ENCODE measurements at regions not wholly inside any gene's neighbourhood (a gene's known extent, or its start where the extent isn't known, plus 50 kb on each side); places are given as distances from the start of the nearest gene placed in this dataset.

DNA sequence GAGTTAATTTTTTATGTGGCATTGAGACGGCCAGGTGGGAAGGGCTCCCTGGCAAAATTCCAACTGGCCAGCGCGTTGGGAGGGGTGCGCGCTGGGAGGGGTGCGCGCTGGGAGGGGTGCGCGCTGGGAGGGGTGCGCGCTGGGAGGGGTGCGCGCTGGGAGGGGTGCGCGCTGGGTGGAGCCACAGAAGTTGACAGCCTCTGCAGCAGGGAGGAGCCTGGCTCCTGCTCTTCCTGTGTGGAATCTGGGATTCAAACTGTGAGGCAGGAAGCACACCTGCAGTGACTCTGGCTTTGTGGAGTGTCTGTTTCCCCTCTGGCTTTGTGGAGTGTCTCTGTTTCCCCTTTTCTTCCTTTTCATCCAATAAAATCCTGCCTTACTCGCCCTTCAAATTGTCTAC lies 147.9 kb upstream of the CBLN2 start:
- DNase-seq (ENCODE audit: low read depth in 2 of 2), result no peak

DNA sequence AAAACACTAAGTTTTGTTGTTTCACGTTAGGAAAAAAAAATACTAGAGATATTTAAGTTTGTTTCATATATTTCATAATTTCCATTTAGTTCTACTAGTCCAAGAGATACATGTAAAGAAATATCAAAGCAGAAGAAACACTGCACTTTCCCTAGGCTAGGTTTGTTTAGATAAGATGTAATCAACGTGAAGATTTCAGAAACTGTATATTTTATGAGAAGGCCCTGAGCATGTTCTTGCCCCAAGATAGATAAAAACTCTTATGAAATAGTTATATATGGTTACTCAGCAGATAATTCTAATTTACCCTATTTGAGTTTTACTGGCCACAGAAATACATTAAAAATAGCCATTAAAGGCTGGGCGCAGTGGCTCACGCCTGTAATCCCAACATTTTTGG lies 143.6 kb upstream of the CBLN2 start:
- no peak for DNase-seq (ENCODE audit: low read depth in 2 of 2)

DNA sequence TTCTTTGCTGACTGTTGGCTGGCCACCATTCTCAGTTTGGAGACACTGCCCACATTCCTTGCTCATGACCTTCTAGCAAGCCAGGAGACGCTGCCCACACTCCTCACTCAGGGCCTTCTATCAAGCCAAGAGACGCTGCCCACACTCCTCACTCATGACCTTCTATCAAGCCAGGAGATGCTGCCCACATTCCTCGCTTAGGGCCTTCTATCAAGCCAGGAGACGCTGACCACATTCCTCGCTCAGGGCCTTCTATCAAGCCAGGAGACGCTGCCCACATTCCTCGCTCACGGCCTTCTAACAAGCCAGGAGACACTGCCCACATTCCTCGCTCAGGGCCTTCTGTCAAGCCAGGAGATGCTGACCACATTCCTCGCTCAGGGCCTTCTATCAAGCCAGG lies 131.3 kb upstream of the CBLN2 start:
- DNase-seq (ENCODE audit: low read depth in 2 of 2), result no peak

DNA sequence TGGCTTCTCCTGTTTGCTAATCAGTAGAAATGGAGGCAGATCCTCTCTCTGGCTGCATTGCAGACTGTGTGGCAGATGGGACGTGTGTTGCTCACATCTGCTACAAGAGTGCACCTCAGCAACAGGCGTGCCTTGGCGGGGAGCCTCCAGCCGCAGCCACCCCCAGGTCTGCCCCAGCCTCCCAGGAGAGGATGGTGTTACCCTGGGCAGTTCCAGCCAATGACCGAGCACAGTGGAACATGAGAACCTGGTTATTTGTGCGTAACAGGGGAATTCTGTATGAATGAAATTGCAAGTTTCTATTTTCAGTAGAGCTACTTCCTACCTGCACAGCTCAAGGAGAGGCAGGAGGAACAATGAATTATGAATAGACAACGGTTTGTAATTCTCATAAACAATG lies 130.6 kb upstream of the CBLN2 start:
- DNase-seq (ENCODE audit: low read depth in 2 of 2), result no peak

DNA sequence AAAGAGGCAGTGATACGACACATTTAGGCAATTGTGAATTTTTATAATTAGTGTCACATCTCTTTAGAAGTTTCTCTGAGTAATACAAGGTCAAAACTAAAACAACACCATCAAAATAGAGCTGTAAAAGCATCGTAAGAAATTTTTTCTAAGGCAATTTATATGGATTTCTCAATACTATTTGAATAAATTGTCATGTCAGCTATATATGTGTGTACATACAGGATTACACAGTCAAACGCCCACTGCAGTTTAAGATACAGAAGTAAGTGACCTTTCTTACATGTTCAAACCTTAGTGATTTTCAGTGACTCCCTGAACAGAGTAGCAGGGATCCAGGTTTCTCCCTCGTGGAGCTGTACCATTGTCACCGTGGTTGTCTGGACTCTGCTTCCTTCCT lies 129.1 kb upstream of the CBLN2 start:
- no peak for DNase-seq (ENCODE audit: low read depth in 2 of 2)

DNA sequence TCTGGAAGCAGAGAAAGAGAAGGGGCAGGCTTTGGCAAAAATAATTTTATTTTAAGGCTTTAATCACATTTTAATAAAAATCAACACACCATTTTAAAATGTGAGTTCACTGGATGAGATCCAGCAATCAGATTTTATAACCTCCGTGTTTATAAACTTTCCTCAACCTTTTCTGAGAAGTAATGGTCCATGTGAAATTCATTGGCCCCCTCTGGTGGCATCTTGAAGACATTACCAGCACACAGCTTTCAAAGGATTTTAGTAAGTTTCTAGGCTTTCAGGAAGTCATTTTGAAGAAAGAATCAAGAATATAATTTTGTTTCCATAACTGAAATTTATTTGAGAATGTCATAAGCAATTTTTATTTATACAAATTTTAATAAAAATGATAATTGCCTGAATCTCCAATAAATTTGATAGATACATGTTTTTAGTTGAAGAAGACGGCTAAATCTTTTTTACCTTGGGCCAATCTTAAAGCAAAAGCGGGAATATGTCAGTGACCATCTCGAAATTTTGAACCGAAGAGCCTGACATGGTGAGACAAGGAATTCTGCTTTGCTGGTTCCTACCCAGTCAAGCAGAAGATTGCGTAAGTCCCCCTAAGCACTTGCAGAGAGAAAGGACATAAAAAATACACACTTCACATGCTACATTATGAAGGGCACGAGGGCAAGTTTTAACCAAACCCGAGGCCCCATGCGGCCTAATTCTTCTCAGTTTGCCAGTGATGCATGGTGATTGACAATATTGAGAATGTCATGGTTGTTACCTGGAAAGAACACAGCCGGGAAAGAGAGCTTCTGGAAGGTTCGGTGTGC lies 128.4 kb upstream of the CBLN2 start:
- DNase-seq (ENCODE audit: low read depth in 2 of 2), result no peak

DNA sequence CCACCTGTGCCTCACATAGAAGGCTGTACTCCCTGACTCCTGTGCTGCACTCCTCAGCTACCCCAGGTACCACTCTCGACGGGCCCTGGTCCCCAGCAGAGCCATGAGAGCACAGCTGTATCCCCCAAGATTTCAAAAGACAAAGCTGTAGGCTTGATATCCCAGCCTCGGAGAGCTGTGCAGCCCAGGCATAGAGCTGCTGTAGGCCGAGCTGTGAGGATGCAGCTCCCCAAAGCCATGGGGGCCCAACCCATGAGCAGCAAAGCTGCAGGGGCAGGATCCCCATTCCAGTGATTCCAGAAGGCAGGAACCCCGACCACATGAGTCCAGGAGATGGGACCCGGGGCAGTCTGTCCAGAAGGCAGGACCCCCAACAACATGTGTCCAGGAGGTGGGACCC lies 123.8 kb upstream of the CBLN2 start:
- DNase-seq (ENCODE audit: low read depth in 2 of 2), result no peak

DNA sequence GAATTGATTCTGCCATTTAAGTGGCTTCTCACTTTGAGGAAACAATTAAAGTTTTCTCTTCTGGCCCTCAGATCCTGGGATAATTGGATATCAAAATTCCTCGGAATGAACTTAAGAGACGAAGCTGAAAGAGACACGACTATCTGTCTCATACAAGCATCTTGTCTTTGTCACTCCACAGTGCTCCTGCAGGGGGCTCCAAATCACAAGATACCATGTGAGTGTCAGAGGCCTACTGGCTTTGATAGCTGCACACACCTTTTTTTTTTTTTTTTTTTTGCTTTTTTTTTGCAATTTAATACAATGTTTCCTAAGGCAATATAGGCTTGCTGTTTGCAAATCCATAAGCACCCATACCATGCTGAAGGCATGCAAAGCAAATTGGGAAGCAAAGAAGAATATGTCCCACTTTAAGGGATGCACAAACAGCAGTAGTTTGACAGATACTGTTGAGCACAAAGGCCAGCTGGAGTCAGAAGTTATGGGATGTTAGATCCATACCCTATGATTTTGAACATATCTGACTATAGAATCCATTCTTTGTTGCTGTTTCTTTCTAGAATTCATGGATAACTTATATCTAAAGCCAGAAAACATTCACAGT lies 109.0 kb upstream of the CBLN2 start:
- peak in 1 of 2 donors; percentile 2 for DNase-seq (ENCODE audit: low read depth in 2 of 2)

DNA sequence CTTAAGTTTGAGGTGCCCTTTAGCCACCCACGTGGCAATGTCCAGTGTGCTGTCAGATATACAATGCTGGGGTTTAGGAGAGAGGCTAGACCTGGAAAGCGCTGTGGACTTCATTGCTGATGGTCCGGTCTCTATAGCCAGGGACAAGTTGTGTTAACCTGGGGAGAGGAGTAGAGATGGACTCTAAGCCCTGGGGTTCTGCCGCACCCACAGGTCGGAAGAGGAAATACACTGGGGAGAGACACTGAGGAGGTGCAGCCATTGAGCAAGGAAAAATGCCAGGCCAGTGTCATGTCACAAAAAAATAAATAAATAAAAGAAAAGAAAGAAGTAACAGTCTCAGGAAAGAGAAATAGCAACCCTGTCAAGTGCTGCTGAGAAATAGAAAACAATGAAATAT lies 106.9 kb upstream of the CBLN2 start:
- no peak for DNase-seq (ENCODE audit: low read depth in 2 of 2)

DNA sequence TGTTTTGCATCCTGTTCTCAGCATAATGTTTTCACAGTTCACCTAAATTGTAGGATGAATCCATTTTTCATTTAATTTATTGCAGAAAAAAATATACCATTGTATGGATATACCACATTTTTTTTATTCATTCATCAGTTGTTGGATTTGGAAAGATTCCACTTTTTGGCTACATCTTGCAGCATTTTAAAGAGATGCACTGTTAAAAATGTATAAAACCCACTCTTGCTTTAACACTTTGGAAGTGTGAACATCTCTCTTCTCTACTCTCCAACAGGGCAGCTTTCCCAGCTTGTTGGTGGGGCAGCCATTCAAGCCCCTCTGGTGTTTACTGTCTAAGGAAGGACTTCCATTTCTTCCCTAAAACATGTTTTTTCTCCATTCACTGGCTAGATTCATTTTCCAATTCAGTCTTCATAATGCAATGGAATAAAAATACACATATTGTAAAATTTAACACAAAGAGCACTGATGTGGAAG lies 104.4 kb upstream of the CBLN2 start:
- no peak for DNase-seq (ENCODE audit: low read depth in 2 of 2)

DNA sequence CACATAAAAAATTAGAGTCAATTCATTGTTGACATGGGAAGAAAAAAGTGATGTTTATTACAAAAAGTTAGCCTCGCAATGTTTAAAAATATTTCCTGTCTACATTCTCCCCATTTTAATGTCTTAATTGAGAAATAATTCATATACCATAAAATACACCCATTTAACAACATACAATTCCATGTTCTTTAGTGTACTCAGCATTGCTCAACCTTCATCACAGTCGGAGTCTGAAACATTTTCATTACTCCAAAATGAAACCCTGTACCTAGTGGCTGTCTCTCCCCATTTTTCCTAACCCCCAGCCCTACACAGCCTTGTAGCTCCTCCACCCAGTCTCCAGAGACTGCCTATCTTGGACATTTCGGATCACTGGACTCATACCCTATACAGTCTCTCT lies 103.9 kb upstream of the CBLN2 start:
- DNase-seq (ENCODE audit: low read depth in 2 of 2), result no peak

DNA sequence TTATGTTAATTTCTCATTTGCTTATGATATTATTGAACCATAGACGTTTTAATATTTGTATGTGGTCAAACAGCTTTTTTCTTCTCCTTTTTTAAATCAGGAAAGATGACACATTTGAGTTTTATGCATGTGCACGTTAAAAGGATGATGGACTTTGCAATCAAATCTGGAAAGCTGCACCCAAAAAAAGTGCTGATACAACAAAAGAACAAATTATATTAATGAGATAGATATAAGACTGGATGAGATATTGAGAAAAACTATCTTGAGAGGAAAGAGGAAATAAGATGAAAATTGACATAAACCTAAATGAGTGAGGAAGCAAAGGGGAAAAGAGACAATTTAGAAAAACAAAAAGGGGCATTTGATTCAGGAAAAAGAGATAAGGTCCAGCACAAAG lies 96.4 kb upstream of the CBLN2 start:
- no peak for DNase-seq (ENCODE audit: low read depth in 2 of 2)

DNA sequence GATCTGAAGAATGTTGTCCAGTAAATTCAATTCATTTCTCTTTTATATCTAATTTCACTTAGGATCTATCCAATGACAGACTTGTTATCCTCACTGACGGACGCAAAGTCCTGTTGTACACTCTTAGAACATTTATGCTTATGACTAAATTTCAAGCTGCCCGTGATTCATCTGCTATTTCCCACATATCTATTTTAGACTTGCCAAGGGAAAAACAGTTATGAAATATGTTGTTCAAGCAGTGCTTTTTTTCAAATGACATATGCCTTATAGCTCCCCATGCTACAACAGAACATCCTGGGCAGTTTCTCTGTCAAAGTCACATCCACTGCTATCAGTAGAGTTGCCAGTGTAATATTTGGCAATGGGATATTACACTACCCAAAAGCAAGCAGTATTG lies 94.2 kb upstream of the CBLN2 start:
- DNase-seq (ENCODE audit: low read depth in 2 of 2), result no peak

DNA sequence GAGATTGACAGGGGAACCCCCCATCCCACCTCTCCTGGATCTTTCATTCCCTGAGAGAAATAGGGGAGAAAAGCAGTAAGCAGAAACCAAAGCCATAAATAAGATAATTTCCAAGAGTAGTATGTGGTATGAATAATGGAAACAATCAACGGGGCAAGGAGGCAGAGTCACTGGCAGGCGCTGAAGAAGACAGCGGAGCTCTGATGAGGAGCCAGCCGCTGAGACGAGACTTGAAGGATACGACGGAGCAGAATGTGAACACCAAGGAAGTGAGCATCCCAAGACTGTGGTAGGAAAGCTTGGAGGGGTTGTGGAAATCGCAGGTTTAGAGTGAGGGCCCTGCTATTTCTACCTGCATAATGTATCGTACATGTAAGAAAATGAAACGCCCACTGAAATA lies 93.6 kb upstream of the CBLN2 start:
- DNase-seq (ENCODE audit: low read depth in 2 of 2), result no peak

DNA sequence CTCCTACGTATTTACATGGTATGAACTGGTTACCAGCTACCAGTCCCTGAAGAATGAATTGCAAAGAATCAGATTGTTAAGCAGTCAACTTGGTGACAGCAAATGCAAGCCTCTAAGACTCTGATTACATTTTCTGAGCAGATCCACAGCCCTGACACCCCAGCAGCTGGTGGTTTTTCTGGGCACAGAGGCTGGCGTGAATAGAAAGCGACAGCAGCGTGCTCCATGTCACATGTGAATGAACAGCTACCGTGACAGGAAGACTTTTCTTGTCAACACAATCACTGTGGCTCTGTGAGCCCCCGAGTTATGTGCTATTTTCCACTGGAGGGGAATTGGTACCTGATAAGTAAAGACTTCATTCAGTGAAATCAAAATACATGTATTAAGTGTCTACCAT lies 93.2 kb upstream of the CBLN2 start:
- DNase-seq (ENCODE audit: low read depth in 2 of 2), result no peak

DNA sequence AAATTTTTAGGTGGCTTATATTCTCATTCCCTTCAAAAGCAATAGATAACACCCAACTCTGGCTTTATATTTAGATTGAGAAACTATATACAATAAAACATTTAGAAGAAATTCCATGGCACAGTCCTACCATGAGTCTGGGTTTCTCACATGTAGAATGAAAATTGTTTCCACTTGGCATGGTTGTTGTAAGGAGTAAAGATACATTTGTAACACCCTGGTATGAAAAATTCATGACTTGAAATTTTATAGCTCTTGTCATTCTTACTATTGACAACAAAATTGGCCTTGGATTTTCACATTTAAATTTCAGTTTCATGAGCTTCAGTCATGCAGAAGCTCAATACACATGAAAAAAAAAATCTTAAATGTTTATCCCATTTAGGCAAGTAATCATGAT lies 92.5 kb upstream of the CBLN2 start:
- no peak for DNase-seq (ENCODE audit: low read depth in 2 of 2)

DNA sequence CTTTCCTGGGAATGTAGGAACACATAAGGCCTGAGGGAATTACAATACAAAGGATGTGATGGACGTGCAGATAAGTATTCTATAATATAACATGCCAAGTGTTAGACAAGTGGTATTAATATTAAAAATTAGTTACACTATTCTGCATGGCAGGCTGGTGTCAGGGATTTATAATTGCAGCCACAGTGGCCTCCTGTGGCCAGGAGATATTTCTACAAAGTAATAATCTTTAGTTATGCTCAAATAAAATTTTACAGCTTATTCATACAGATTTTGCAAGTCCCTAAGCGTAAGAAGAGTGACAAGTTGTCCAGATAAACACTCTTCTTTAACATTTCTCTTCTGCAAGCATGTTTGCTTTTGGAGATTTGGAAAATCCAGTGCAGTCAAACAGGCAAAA lies 90.4 kb upstream of the CBLN2 start:
- no peak for DNase-seq (ENCODE audit: low read depth in 2 of 2)

DNA sequence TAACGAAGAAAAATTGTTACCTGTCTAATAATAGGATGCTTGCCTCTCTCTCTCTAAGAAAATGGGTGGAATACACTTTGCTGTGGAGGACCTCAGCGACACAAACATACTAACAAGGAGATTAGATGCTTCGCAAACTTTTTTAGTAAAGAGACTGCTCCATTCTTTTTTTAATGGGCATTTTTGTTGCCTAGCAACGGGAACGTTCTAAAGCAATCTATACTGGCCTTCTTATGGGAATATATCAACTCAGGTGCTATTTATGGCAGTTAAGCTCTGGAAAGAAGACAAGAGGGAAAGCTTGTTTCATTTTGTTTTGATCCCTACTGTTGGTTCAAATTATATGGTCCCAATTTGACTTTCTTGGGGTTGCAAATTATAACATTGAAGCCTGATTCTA lies 86.8 kb upstream of the CBLN2 start:
- no peak for DNase-seq (ENCODE audit: low read depth in 2 of 2)

DNA sequence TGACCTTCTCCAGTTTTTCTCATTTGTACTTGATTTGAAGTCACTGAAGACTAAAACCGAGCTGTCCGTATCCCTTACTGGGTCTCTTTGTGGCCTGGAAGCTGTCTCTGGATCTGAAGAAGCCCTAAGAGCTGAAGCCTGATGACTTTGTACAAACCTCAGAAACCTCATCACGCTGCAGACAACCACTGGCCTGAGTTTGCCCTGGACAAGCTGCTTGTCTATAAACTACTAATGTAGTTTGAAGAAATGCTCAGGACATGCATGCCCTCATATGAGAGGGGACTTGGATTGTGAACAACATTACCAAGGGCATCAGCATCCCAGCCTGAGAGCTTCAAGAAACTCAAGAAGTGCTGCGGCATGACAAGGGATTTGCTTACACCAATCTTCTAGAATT lies 79.3 kb upstream of the CBLN2 start:
- no peak for DNase-seq (ENCODE audit: low read depth in 2 of 2)

DNA sequence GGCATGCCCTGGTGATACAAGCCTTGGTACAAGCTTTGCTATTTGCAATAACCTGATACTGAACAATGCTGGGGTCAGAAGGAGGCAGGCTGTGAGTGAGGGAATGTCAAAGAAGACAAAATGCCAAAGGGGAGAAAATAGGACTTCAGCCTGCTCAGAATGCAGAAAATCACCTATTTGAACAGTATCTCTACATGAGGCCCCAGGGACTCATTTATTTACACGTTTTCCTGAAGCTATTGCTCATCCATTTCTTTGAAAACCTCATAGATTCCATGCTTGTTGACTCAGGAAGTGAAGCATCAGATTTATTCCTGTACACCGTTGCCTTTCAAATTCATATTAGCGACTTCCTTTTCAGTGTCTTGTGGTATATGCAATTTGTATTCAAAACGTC lies 69.4 kb upstream of the CBLN2 start:
- DNase-seq (ENCODE audit: low read depth in 2 of 2), result no peak

DNA sequence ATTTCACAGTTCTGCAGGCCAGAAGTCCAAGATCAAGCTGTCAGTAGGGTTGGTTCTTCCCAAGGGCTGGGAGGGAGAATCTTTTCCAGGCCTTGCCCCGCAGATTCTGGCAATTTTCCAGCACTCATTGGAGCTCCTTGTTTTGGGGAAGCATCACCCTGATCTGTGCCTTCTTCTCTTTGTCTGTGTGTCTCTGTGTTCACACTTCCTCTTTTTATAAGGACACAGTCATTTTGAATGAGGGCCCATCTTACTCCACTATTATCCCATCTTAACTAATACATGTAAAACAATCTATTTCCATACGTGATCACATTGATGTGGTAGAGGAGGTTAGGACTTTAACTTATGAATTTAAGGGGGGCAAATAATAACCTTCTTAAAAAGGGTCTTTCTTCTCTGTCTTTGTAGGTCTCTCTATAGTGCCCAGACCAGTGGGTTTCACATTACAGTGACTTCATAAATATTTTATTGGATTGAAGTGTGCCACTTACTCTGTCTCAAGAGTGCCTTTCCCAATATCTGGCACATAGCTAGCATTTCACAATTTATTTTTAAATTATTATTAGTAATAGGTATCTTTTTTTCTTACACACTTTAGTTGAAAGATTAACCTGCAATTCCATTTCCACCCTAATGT lies 68.9 kb upstream of the CBLN2 start:
- DNase-seq (ENCODE audit: low read depth in 2 of 2), result no peak

DNA sequence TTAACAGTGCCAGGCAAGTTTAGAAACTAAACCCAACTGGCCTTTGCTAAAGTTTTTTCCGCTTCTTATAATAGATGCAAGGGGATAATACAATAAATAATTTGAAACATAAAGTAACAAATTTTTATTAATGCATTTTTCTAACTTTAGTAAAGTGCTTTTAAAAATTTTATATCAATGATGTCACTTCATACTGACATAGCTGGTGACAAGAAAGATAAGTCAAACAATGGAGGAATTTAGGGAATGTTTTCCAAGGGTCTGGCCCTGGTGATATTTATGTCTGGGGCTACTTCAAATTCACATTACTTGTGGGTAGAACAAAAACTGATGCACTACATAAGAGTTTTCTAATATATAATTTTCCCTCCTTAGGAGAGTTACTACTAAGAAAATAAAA lies 61.2 kb upstream of the CBLN2 start:
- DNase-seq (ENCODE audit: low read depth in 2 of 2), result no peak

DNA sequence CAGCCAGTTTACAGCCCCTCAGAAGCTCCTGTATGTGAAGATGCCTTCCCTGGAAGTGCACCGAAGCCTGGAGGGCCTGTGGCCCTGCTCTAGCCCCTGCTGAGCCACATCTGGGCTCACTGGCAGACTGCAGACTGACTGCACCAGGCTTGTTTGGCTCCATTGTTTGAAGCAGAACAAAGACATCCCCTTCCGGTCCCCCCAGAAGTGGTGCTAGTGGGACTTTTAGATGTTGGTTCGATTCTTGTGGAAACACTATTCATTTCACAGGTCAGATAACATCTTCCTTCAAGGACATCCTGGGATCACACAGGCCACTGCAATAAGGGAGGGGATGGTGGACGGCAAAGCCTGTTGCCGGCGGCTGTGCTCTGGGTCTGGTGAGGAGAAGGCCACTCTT lies 57.8 kb upstream of the CBLN2 start:
- DNase-seq (ENCODE audit: low read depth in 2 of 2), result no peak

Data from stimulated activated CD8-positive, alpha-beta memory T cell treated with anti-CD3 and anti-CD28 coated beads, Interleukin-15, amount 100 ng/mL, for 48 hours (primary cell).